ENCODE measurements at regions not wholly inside any gene's neighbourhood (a gene's known extent, or its start where the extent isn't known, plus 50 kb on each side); places are given as distances from the start of the nearest gene placed in this dataset.
"Not testable (repeated sequence)": the region's sequence is repeated elsewhere in the genome, so short reads cannot be mapped to it uniquely, and the experiment has no call there.

GRCh38 chr13:110809871-110810486 is 96.5 kb downstream of the ING1 start:
- no peak for DNase-seq (ENCODE audit: low spot score)

DNA sequence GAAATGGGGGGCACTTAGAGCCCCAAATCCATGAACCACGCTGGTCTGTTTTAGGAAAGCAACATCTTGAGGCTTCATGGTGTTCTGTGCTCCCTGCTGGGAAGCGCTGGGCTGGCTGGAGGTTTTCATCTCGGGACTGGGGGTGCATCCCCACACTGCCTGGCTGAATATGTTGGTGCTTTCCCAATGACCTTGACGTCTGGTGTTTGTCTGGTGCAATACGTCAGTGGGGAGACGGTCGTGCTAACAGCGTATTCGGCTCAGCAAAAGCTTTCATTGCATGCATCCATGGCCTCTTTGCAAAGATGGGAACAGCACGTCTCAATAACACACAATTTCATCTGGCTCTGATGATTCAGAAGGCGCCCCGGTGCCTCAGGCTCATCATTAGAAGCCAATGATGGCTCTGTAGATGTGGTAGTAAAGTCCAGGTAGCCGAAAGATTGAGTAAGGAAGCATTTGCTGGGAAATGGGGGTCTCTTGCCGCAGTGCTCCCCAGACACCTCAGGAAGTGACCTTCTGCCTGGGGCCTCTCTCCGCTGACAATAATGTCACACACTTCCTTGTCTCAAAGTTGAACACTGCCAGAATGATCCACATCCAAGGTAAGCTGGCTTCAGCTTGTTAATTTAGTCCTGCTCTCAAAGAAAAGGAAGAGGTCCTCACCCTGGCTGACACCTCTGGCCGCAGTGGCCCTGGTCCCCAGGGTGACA is 97.7 kb downstream of the ING1 start:
- no peak for DNase-seq (ENCODE audit: low spot score)

DNA sequence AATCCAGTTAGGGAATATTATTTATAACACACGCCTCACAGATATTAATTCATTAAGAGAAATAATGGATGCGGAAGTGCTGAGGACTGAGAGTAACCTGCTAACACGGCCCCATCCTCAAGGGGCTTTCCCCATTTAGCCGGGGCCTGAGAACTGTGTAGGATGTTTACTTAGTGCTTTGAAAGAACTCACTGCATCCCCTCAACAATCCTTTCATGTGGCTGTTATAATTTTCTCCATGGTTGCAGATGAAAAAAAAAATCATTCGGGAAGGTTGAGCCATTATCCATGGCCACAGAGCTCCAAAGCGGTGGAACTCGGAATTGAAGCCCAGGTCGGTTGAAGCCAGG is 98.2 kb downstream of the ING1 start:
- DNase-seq (ENCODE audit: low spot score), result no peak

DNA sequence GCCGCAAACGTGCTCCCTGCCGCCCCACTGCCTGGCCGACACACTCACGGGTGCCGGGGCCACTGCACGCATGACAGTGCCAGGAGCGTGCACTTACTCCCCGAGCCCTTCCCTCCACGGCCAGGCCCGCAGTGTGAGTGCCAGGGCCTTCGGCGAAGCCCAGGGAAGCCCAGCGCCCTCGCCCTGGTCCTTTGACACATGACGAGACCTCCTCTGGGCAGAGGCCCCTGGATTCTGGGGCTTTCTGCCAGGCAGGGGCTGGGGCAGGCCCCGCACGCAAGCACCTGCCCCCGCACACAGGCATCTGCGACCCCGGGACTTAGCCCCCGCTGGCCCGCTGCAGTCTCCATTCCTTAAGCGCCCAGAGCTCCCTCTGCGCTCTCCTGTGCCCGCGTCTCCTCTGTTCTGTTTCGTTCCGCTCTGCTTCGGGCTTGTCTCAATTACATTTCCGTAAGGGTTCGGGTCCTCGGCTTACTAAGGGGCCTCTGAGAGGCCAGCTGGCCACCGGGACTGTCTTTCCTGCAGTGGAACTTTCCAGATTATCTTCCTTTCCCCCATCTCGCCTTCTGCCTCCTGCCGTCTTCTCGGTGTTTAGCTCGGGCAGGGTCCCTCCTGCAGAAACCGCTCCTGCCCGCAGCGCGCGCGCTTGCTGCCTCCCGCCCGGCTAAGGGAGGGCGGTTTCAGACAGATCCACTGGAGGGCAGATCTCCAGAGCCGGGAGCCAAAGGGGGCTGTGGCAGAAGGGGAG is 98.8 kb downstream of the ING1 start:
- DNase-seq (ENCODE audit: low spot score), result no peak

DNA sequence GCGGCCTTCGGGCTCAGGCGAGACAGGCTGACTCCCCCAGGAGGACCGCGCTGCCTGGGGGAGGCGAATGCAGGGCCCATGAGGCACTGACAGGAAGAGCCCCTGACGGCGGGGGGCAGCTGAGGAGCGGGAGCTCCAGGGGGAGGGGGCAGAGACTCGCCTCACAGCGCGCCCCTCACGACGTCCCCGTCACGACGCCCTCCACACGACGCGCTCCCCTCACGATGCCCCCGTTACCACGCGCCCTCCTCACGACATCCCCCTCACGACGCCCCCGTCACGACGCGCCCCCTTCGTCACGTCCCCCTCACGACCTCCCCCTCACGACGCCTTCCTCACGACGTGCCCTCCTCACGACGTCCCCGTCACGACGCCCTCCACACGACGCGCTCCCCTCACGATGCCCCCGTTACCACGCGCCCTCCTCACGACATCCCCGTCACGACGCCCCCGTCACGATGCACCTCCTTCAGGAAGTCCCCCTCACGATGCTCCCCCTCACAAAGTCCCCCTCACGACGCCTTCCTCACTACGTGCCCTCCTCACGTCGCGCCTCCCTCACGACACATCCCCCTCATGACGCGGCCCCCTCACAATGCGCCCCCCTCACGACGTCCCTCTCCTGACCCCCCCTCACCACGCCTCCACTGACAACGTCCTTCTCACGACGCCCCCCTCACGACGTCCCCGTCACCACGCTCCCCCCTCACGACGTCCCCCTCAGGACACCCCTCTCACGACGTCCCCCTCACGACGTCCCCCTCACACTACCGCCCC is 99.6 kb downstream of the ING1 start:
- no peak for DNase-seq (ENCODE audit: low spot score)

GRCh38 chr13:110813646-110814624 is 100.4 kb downstream of the ING1 start:
- no peak for DNase-seq (ENCODE audit: low spot score)

DNA sequence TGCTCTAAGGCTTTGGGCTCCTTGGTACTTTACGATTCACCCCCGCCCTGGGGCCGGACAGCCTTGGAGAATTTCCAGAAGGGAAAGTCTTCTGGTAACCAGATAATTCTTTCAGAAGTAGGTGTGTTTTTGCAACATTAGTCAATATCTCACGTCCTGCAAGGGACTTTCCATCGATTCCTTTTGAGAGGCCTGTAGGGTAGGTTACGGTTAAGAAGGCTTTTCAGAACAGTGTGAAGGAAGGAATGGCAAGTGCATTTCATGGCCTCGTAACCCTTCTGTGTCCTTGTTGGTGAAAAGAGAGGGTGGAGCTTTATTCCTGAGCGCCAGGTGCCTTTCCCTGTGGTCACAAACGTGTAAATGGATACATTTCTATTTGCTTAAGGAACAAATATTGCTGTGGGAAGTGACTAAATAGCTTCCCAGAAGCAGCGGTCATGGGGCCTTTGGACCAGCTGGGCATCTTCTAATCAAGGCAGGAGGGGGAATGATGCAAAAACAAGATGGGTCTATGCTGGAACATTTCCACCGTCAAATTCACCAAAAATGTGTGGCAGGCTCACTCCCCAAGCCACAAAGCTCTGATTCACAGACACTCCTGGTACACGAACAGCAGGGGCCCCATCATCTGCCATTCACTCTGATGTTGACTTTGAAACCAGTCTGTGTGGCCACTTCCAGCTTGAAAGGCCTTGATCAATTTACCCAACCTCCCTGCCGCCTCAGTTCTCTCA is 99.2 kb downstream of the ANKRD10 start:
- DNase-seq (ENCODE audit: low spot score), result no peak

- DNase-seq (ENCODE audit: low spot score), result no peak
Measured at GRCh38 chr13:110816500-110816899, 98.4 kb downstream of the ANKRD10 start.

GRCh38 chr13:110817143-110817542 is 97.7 kb downstream of the ANKRD10 start:
- DNase-seq (ENCODE audit: low spot score), result no peak

- DNase-seq (ENCODE audit: low spot score), result no peak
Measured at GRCh38 chr13:110818747-110819146, 96.1 kb downstream of the ANKRD10 start.

GRCh38 chr13:110819203-110820014 is 95.5 kb downstream of the ANKRD10 start:
- DNase-seq (ENCODE audit: low spot score), result peak; percentile 89

GRCh38 chr13:110820322-110820721 is 94.5 kb downstream of the ANKRD10 start:
- DNase-seq (ENCODE audit: low spot score), result no peak

DNA sequence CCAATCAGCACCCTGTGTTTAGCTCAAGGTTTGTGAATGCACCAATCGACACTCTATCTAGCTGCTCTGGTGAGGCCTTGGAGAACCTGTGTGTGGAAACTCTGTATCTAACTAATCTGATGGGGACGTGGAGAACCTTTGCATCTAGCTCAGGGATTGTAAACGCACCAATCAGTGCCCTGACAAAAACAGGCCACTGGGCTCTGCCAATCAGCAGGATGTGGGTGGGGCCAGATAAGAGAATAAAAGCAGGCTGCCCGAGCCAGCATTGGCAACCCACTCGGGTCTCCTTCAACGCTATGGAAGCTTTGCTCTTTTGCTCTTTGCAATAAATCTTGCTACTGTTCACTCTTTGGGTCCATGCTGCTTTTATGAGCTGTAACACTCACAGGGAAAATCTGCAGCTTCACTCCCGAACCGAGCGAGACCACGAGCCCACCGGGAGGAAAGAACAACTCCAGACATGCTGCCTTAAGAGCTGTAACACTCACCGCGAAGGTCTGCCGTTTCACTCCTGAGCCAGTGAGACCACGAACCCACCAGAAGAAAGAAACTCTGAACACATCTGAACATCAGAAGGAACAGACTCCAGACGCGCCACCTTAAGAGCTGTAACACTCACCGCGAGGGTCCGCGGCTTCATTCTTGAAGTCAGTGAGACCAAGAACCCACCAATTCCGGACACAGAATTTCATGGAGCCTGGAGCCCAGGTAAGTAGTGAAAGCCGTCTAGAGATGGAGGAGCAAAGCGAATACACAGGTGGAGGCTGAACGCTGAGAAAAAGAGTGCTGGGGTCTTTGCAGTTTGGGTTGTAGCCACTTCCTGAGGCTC is 92.8 kb downstream of the ANKRD10 start:
- not testable (repeated sequence) for DNase-seq (ENCODE audit: low spot score)

DNA sequence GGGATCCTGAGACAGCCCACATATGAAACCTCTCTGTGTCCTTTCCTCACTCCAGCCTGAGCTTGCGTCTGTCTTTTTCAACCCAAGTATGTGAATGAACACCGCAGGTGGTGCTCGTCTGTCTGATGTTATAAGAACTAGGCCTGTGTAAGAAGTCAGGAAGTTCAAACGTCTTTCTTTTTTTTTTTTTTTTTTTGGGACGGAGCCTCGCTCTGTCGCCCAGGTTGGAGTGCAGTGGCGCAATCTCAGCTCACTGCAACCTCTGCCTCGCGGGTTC is 92.3 kb downstream of the ANKRD10 start:
- DNase-seq (ENCODE audit: low spot score), result no peak

DNA sequence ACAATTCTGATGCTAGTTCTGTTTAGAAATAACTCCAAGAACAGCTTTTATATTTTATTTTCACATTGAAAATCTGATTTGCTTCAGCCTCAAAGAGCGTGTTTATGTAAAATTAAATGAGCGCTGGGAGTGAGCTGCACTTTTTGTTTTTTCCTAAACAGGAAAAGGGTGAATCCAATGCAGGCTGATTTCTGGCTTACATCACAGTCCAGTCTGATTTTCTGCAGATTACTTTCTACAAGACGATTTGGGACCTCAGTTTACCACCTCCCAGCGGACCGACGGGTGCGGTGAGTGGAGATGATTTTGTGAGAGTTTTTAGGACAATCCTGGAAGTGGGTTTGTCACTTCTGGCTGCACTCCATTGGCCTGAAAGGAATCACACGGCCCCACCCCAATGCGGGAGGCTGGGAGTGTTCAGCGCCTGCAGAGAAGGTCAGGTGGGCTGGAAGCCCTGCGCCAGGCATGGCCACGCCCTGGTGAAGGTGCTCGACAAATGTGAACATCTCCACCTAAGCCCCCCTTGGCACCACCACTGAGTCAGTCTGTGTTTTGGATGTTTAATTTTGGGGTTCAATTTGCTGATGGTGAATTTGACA is 90.1 kb downstream of the ANKRD10 start:
- DNase-seq (ENCODE audit: low spot score), result no peak

DNA sequence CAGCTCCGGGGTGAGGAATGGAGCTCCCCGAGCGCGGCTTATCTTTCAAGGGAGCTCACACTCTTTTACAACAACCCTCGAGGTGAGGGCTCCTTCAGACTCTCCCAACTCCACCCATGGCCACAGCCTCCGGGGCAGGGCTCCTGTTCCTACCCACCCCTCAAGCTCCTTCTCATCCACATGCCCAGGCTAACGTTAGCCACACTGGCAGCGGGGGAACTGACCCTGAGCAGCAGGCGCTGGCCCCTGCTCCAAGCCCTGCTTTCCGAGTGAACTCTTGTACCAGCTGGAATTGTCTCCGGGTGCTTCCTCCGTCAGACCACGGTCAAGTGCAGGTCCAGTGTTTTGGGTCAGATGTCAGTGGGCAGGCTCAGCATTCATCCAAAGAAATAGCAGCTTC is 89.4 kb downstream of the ANKRD10 start:
- DNase-seq (ENCODE audit: low spot score), result no peak

DNA sequence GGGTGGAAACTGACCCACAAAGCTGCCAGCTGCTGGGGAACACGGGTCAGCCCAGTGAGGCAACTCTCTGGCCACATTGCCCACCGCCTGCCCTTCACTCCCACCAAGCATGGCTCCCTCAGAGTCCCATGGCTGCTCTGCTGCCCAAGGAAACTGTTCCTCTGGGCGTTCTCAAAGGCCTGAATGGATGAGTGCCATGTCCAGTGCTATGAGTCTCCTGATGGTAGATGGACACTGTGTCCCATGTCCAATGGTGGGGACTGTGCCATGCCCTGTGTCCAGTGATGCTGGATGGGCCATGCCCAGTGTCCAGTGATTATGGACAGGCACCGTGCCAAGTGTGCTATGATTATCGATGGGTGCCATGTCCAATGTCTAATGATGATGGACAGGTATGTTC is 88.8 kb downstream of the ANKRD10 start:
- no peak for DNase-seq (ENCODE audit: low spot score)

- DNase-seq (ENCODE audit: low spot score), result no peak
Measured at GRCh38 chr13:110826861-110827672, 87.8 kb downstream of the ANKRD10 start.
